ENCODE measurements at regions not wholly inside any gene's neighbourhood (a gene's known extent, or its start where the extent isn't known, plus 50 kb on each side); places are given as distances from the start of the nearest gene placed in this dataset.

- BruUV-seq (replicated peaks): TSS peak; percentile 82
- FAIRE-seq: peak; percentile 26
- POLR2A ChIA-PET: no interaction called here
- H2AFZ ChIP-seq (ENCODE audit: low read depth, low read length): peak overlapping the region; percentile 99
- H3K9ac ChIP-seq (ENCODE audit: insufficient read depth in 1 of 2, low read depth in 2 of 2, low read length in 2 of 2): peak overlapping the region; percentile 88 to 89
- no peaks in the 10 kb centered on the region for H3K9me1 ChIP-seq (ENCODE audit: control insufficient read depth, insufficient read depth, low read length)
- H4K20me1 ChIP-seq (replicated peaks; ENCODE audit: control insufficient read depth, insufficient read depth, low read length): no peaks in the 10 kb centered on the region
- in situ Hi-C loops (cut with MboI) (no loop called here), intact Hi-C loops (cut with micrococcal nuclease) (loop anchor here (5.0 kb wide), 1 partner anchor 91 kb away; no protein-coding TSS in a partner anchor)
- peak; percentile 24 for TF ChIP-seq CHD1 (IDR thresholded peaks at IDR 0.05; ENCODE audit: low read length)
- TF ChIP-seq FOXM1 (IDR thresholded peaks at IDR 0.05; ENCODE audit: low read depth): no peak
- TF ChIP-seq FOXM1 (CRISPR knock-in tag; IDR thresholded peaks at IDR 0.05; ENCODE audit: low read depth): no peak
- no peaks in the 10 kb centered on the region for H3K36me3 ChIP-seq (ENCODE audit: control insufficient read depth, insufficient read depth, low read length)
- peak overlapping the region; percentile 88 for H3K4me2 ChIP-seq (ENCODE audit: insufficient read depth, low read length)
- peak overlapping the region; percentile 79 for H3K27ac ChIP-seq (ENCODE audit: extremely low read depth, low read depth, low read length)
- peaks cover 2 to 6% of the 10 kb centered on the region in 2 experiments; a peak in 2 of 5 replicates for H3K4me1 ChIP-seq (replicated peaks in 1 of 2; ENCODE audit: control insufficient read depth in 2 of 2, insufficient read depth in 2 of 2, low read length in 2 of 2)
- CTCF ChIA-PET (ENCODE audit: low intra/inter-chr PET ratio): no interaction called here
- H3K9me3 ChIP-seq (replicated peaks; ENCODE audit: control insufficient read depth, insufficient read depth, low read depth, low read length): peaks cover 7% of the 10 kb centered on the region
- ATAC-seq: peak; percentile 69
- H3K27me3 ChIP-seq (ENCODE audit: control insufficient read depth in 2 of 2, insufficient read depth in 2 of 2, low read length in 2 of 2): no peaks in the 10 kb centered on the region
- WGBS (ENCODE audit: insufficient coverage, low coverage, missing lambda C conversion rate): 0% methylated on average over 1 of the region's 1 CpG
- DNase-seq (ENCODE audit: extremely low read depth in 1 of 4, low spot score in 3 of 4): peak in 2 of 4 experiments; percentile 19 to 36
- peaks cover 15% of the 10 kb centered on the region for H3K79me2 ChIP-seq (ENCODE audit: control insufficient read depth, insufficient read depth, low read length)
- H3K4me3 ChIP-seq: peak overlapping the region; percentile 60
Measured at GRCh38 chr2:187003611-187004010, 154.6 kb upstream of the ZSWIM2 start.

DNA sequence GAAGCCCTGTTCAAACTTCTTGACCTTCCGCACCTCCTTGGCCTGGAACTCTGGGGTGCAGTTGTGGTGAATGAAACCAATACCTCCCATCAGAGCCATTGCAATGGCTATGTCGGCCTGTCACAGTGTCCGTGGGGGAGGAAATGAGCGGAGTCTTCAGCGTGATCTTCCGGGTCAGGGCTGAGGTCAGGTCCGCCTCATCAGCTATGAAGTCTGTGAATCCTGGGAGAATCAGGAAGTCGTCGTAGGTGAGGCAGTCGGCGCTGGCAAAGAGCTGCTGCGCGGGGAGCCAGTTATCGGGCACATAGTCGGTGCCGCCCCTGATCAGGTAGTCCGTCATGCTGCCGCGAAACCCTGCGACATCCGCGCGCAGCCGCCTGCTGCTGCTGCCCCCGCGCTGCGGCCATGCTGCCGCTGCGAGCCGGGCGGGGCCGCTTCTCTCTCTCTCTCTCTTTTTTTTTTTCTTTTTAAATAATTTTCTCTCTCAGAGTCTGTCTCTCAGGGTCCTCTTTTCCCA, 154.1 kb upstream of the ZSWIM2 start:
- Histone ChIP-seq H3K4me2 (ENCODE audit: insufficient read depth, low read length) (peak overlapping the region; percentile 88), H3K9me1 (ENCODE audit: control insufficient read depth, insufficient read depth, low read length) (no peaks in the 10 kb centered on the region), H3K9me3 (replicated peaks; ENCODE audit: control insufficient read depth, insufficient read depth, low read depth, low read length) (peaks cover 7% of the 10 kb centered on the region), H3K27ac (ENCODE audit: extremely low read depth, low read depth, low read length) (peak overlapping the region; percentile 79), H3K4me3 (peak overlapping the region; percentile 60), H3K79me2 (ENCODE audit: control insufficient read depth, insufficient read depth, low read length) (peaks cover 15% of the 10 kb centered on the region), H4K20me1 (replicated peaks; ENCODE audit: control insufficient read depth, insufficient read depth, low read length) (no peaks in the 10 kb centered on the region), H3K36me3 (ENCODE audit: control insufficient read depth, insufficient read depth, low read length) (no peaks in the 10 kb centered on the region), H2AFZ (ENCODE audit: low read depth, low read length) (peak overlapping the region; percentile 99), H3K27me3 (ENCODE audit: control insufficient read depth in 2 of 2, insufficient read depth in 2 of 2, low read length in 2 of 2) (no peaks in the 10 kb centered on the region), H3K9ac (ENCODE audit: insufficient read depth in 1 of 2, low read depth in 2 of 2, low read length in 2 of 2) (peak overlapping the region; percentile 88 to 89), H3K4me1 (replicated peaks in 1 of 2; ENCODE audit: control insufficient read depth in 2 of 2, insufficient read depth in 2 of 2, low read length in 2 of 2) (peaks cover 2 to 6% of the 10 kb centered on the region in 2 experiments; a peak in 2 of 5 replicates)
- intact Hi-C loops (cut with micrococcal nuclease): loop anchor here (5.0 kb wide), 1 partner anchor 91 kb away; no protein-coding TSS in a partner anchor
- ChIA-PET POLR2A (interaction anchor here (0.7 kb wide), 1 partner anchor 51 kb away, joined by 3 read pairs; no protein-coding TSS in a partner anchor), CTCF (ENCODE audit: low intra/inter-chr PET ratio) (no interaction called here)
- FAIRE-seq (peak; percentile 89), ATAC-seq (peak; percentile 93), DNase-seq (ENCODE audit: extremely low read depth in 1 of 4, low spot score in 3 of 4) (peak; percentile 49 to 82 (median 60))
- 5% methylated on average over 30 of the region's 32 CpGs for WGBS (ENCODE audit: insufficient coverage, low coverage, missing lambda C conversion rate)
- in situ Hi-C loops (cut with MboI): no loop called here
- no TSS peak for BruUV-seq (replicated peaks)
- TF ChIP-seq CREM (IDR thresholded peaks at IDR 0.05; ENCODE audit: low read depth) (peak; percentile 87), EGR1 (conservative IDR thresholded peaks at IDR 0.05) (peak; percentile 85), TAF1 (IDR thresholded peaks at IDR 0.05; ENCODE audit: control insufficient read depth, extremely low read depth, insufficient read depth, low read length, severe bottlenecking) (peak; percentile 82), GABPB1 (CRISPR knock-in tag; IDR thresholded peaks at IDR 0.05) (peak; percentile 91)
- TF ChIP-seq, protein P1, sequence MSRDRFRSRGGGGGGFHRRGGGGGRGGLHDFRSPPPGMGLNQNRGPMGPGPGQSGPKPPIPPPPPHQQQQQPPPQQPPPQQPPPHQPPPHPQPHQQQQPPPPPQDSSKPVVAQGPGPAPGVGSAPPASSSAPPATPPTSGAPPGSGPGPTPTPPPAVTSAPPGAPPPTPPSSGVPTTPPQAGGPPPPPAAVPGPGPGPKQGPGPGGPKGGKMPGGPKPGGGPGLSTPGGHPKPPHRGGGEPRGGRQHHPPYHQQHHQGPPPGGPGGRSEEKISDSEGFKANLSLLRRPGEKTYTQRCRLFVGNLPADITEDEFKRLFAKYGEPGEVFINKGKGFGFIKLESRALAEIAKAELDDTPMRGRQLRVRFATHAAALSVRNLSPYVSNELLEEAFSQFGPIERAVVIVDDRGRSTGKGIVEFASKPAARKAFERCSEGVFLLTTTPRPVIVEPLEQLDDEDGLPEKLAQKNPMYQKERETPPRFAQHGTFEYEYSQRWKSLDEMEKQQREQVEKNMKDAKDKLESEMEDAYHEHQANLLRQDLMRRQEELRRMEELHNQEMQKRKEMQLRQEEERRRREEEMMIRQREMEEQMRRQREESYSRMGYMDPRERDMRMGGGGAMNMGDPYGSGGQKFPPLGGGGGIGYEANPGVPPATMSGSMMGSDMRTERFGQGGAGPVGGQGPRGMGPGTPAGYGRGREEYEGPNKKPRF (IDR thresholded peaks at IDR 0.05; ENCODE audit: low read depth, low read length): no peak

All from K562 (cell line).